Transverse colon (tissue), 4 donors: ENCODE measurements at regions not wholly inside any gene's neighbourhood (a gene's known extent, or its start where the extent isn't known, plus 50 kb on each side); places are given as distances from the start of the nearest gene placed in this dataset.

Source experiments
- CTCF ChIP-seq, 5 experiments: fragments of 200-600 bp in 3 of 5; fragments of 450-650 bp in 2 of 5; sonication (generic) in 3 of 5; IDR thresholded peaks; 1 replicate in 2 of 5; 2 replicates in 3 of 5; pipeline ENCODE4 v1.5.1; 2016 to 2017; ENCODE audit warnings: antibody characterized with exemption in 5 of 5, inconsistent platforms in 3 of 5, mild to moderate bottlenecking in 2 of 5, moderate library complexity in 1 of 5
- EP300 ChIP-seq: sonication (generic); formaldehyde crosslinking; IDR thresholded peaks from one replicate; pipeline ENCODE4 v1.6.1; 2017; ENCODE audit warnings: antibody characterized with exemption, low read depth
- POLR2AphosphoS5 ChIP-seq, 3 donors: sonication (generic); formaldehyde crosslinking; IDR thresholded peaks; one replicate each; pipeline ENCODE4 v1.6.1; 2016; ENCODE audit warnings: antibody characterized with exemption in 3 of 3

- TF ChIP-seq CTCF (IDR thresholded peaks at IDR 0.05) (no peak), EP300 (no peak), POLR2AphosphoS5 (IDR thresholded peaks at IDR 0.05) (no peak)
Measured at GRCh38 chr13:99132295-99132835, 68.3 kb upstream of the UBAC2 start.
